SK-N-SH treated with all-trans-retinoic acid at 6 μM for 48 hours (cell line): ENCODE measurements at regions not wholly inside any gene's neighbourhood (a gene's known extent, or its start where the extent isn't known, plus 50 kb on each side); places are given as distances from the start of the nearest gene placed in this dataset.

Source experiments
- CREB5 ChIP-seq: fragments of 250-450 bp; sonication (Bioruptor Pico); IDR thresholded peaks from 2 replicates; pipeline ENCODE4 v1.5.1; 2020; ENCODE audit warnings: low read depth, mild to moderate bottlenecking, moderate library complexity
- GLIS3 ChIP-seq: fragments of 250-450 bp; sonication (Bioruptor Pico); IDR thresholded peaks from 2 replicates; pipeline ENCODE4 v1.5.0; 2020; ENCODE audit warnings: mild to moderate bottlenecking, moderate library complexity
- ZC3H10 ChIP-seq: fragments of 250-450 bp; sonication (Bioruptor Pico); IDR thresholded peaks from 2 replicates; pipeline ENCODE4 v1.5.1; 2021; ENCODE audit warnings: mild to moderate bottlenecking, moderate library complexity
- ZFP3 ChIP-seq: fragments of 250-450 bp; sonication (Bioruptor Pico); IDR thresholded peaks from 2 replicates; pipeline ENCODE4 v1.5.0; 2020; ENCODE audit warnings: mild to moderate bottlenecking, moderate library complexity
- ZFP30 ChIP-seq: fragments of 450-650 bp; formaldehyde crosslinking; IDR thresholded peaks from 2 replicates; pipeline ENCODE4 v1.5.0; 2022; ENCODE audit warnings: mild to moderate bottlenecking, moderate library complexity
- TF ChIP-seq, protein P1 (sequence below): fragments of 250-450 bp; sonication (Bioruptor Pico); IDR thresholded peaks from 2 replicates; pipeline ENCODE4 v1.8.0; 2020; ENCODE audit warnings: mild to moderate bottlenecking, moderate library complexity, borderline replicate concordance

DNA sequence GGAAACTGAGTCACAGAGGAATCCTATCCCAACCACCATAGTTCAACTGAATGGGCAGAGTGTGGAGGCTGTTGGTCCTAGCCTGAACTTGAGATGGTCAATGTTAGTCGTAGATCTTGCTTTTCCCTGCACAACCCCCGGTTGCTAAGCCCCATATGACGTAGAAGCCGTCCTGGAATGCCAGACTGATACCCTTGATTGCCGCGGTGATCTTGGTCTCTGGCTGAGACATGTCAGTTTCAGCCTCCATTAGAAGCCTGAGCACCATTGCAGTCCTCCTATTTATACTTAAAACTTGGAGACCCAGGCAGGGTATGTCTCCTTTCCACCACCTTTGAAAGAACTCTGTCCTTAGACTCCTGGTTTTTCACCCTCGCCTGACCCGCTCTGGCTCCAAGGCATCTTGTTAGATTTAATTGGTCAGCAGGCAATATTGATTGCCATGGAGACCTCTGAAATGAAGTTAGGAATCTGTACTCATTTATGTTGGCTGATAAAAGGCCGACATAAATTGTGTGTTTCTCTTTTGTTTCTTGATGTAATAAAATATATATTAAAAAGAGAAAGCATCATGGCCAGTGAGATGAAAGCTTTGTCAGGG is 53.4 kb downstream of the RPLP1 start:
- TF ChIP-seq GLIS3 (CRISPR knock-in tag) (no peak), ZFP3 (CRISPR knock-in tag) (no peak), ZC3H10 (CRISPR knock-in tag) (no peak), CREB5 (CRISPR knock-in tag) (no peak), ZFP30 (no peak)
- TF ChIP-seq, protein P1, sequence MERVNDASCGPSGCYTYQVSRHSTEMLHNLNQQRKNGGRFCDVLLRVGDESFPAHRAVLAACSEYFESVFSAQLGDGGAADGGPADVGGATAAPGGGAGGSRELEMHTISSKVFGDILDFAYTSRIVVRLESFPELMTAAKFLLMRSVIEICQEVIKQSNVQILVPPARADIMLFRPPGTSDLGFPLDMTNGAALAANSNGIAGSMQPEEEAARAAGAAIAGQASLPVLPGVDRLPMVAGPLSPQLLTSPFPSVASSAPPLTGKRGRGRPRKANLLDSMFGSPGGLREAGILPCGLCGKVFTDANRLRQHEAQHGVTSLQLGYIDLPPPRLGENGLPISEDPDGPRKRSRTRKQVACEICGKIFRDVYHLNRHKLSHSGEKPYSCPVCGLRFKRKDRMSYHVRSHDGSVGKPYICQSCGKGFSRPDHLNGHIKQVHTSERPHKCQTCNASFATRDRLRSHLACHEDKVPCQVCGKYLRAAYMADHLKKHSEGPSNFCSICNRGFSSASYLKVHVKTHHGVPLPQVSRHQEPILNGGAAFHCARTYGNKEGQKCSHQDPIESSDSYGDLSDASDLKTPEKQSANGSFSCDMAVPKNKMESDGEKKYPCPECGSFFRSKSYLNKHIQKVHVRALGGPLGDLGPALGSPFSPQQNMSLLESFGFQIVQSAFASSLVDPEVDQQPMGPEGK (CRISPR knock-in tag) = no peak
